ENCODE measurements at regions not wholly inside any gene's neighbourhood (a gene's known extent, or its start where the extent isn't known, plus 50 kb on each side); places are given as distances from the start of the nearest gene placed in this dataset.

DNA sequence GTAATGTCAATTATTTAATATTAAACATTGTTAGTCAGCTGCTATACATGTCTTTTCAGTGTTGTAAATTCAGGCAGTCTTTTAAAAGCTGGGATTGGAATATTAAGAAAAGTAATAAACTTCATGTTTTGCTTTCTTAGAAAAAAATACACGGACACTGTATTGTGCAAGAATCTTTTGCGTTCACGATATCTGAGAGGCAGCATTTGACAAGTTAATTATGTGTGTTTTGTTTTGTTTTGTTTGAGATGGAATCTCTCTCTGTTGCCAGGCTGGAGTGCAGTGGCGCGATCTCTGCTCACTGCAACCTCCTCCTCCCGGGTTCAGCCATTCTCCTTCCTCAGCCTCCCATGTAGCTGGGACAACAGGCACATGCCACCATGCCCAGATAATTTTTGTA lies 1661.3 kb downstream of the HACE1 start:
- Histone ChIP-seq H3K9ac (ENCODE audit: extremely low read depth, low read length, poor library complexity, severe bottlenecking) (no peak overlapping the region), H3K27ac (ENCODE audit: low read depth, low read length) (no peak overlapping the region), H3K4me1 (ENCODE audit: control insufficient read depth, insufficient read depth, low read length) (no peaks in the 10 kb centered on the region), H3K9me3 (ENCODE audit: control insufficient read depth, low read length) (no peaks in the 10 kb centered on the region), H3K36me3 (ENCODE audit: control insufficient read depth, insufficient read depth, low read length) (no peaks in the 10 kb centered on the region), H3K4me3 (ENCODE audit: low read length) (no peak overlapping the region), H3K27me3 (ENCODE audit: control insufficient read depth, insufficient read depth, low read length, poor library complexity, severe bottlenecking) (no peaks in the 10 kb centered on the region)
- Mint-ChIP-seq H3K4me3 (no peak overlapping the region), H3K36me3 (ENCODE audit: low read depth) (no peaks in the 10 kb centered on the region), H3K27ac (no peak overlapping the region), H3K9me3 (no peaks in the 10 kb centered on the region), H3K27me3 (ENCODE audit: insufficient read depth) (no peaks in the 10 kb centered on the region), H3K4me1 (no peaks in the 10 kb centered on the region)
- no peak for DNase-seq
- TF ChIP-seq CTCF (conservative IDR thresholded peaks at IDR 0.05): no peak
- WGBS, 2 experiments (ENCODE audit: insufficient coverage in 1 of 2, insufficient read length in 1 of 2): 61 to 77% methylated on average over 3 to 6 of the region's 6 CpGs

- H3K27ac ChIP-seq (ENCODE audit: low read depth, low read length): no peak overlapping the region
- Mint-ChIP-seq H3K4me3 (no peak overlapping the region), H3K27ac (no peak overlapping the region), H3K36me3 (ENCODE audit: low read depth) (no peaks in the 10 kb centered on the region), H3K4me1 (no peaks in the 10 kb centered on the region), H3K27me3 (ENCODE audit: insufficient read depth) (no peaks in the 10 kb centered on the region), H3K9me3 (no peaks in the 10 kb centered on the region)
- no peaks in the 10 kb centered on the region for H3K9me3 ChIP-seq (ENCODE audit: control insufficient read depth, low read length)
- no peak for TF ChIP-seq CTCF (conservative IDR thresholded peaks at IDR 0.05)
- no peaks in the 10 kb centered on the region for H3K4me1 ChIP-seq (ENCODE audit: control insufficient read depth, insufficient read depth, low read length)
- H3K9ac ChIP-seq (ENCODE audit: extremely low read depth, low read length, poor library complexity, severe bottlenecking): no peak overlapping the region
- H3K27me3 ChIP-seq (ENCODE audit: control insufficient read depth, insufficient read depth, low read length, poor library complexity, severe bottlenecking): no peaks in the 10 kb centered on the region
- no peaks in the 10 kb centered on the region for H3K36me3 ChIP-seq (ENCODE audit: control insufficient read depth, insufficient read depth, low read length)
- no peak for DNase-seq
- 89 to 100% methylated on average over 1 to 2 of the region's 3 CpGs for WGBS, 2 experiments (ENCODE audit: insufficient coverage in 1 of 2, insufficient read length in 1 of 2)
- H3K4me3 ChIP-seq (ENCODE audit: low read length): no peak overlapping the region
These were observed 1666.3 kb downstream of the HACE1 start for GRCh38 chr6:103193413-103193812.

DNA sequence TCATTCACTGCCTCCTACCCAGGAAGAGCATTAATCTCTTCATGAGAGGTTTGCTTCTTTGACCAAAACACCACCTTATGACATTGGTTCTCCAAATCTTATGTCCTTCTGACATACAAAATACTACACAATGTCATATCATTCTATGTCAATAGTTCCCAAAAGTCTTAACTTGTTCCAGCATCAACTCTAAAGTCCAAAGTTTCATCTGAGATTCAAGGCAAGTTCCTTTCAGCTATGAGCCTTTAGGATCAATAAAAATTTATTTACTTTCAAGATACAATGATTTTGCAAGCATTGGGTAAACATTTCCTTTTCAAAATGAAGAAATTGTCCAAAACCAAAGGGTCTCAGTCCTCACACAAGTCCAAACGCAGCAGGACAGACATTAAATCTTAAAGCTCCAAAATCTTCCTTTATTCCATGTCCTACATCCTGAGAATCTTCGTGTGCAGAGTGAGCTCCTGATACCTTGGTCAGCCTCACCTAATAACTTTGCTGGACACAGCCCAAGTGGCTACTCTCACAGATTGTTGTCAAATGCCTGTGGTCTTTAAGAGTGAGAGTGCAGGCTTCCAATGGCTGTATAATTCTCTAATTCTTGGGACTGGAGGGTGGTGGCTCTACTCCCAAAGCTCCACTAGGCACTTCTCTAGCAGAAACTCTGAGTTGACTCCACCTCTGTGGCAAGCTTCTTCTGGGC lies 1668.2 kb downstream of the HACE1 start:
- DNase-seq: no peak
- H3K27ac Mint-ChIP-seq: no peak overlapping the region
- Histone ChIP-seq H3K4me1 (ENCODE audit: control insufficient read depth, insufficient read depth, low read length) (no peaks in the 10 kb centered on the region), H3K9ac (ENCODE audit: extremely low read depth, low read length, poor library complexity, severe bottlenecking) (no peak overlapping the region), H3K9me3 (ENCODE audit: control insufficient read depth, low read length) (no peaks in the 10 kb centered on the region), H3K36me3 (ENCODE audit: control insufficient read depth, insufficient read depth, low read length) (no peaks in the 10 kb centered on the region), H3K27me3 (ENCODE audit: control insufficient read depth, insufficient read depth, low read length, poor library complexity, severe bottlenecking) (no peaks in the 10 kb centered on the region), H3K27ac (ENCODE audit: low read depth, low read length) (no peak overlapping the region), H3K4me3 (ENCODE audit: low read length) (no peak overlapping the region)
- H3K27me3 Mint-ChIP-seq (ENCODE audit: insufficient read depth): no peaks in the 10 kb centered on the region
- no peaks in the 10 kb centered on the region for H3K9me3 Mint-ChIP-seq
- no peaks in the 10 kb centered on the region for H3K4me1 Mint-ChIP-seq
- no peak for TF ChIP-seq CTCF (conservative IDR thresholded peaks at IDR 0.05)
- no peaks in the 10 kb centered on the region for H3K36me3 Mint-ChIP-seq (ENCODE audit: low read depth)
- no peak overlapping the region for H3K4me3 Mint-ChIP-seq
- 87 to 100% methylated on average over 1 to 2 of the region's 2 CpGs for WGBS, 2 experiments (ENCODE audit: insufficient coverage in 1 of 2, insufficient read length in 1 of 2)
